DND-41 (cell line): ENCODE measurements at regions not wholly inside any gene's neighbourhood (a gene's known extent, or its start where the extent isn't known, plus 50 kb on each side); places are given as distances from the start of the nearest gene placed in this dataset.
"Not testable (repeated sequence)": the region's sequence is repeated elsewhere in the genome, so short reads cannot be mapped to it uniquely, and the experiment has no call there.

Source experiments
- CTCF ChIP-seq: IDR thresholded peaks from 2 replicates; pipeline ENCODE4 v1.5.1; 2012; ENCODE audit warnings: borderline replicate concordance, low read length, moderate library complexity, mild to moderate bottlenecking; ENCODE audit not compliant: poor library complexity, severe bottlenecking; ENCODE audit errors: extremely low read depth
- EZH2 ChIP-seq: IDR thresholded peaks from 3 replicates; pipeline ENCODE4 v1.6.1; 2012; ENCODE audit warnings: borderline replicate concordance, low read depth, mild to moderate bottlenecking, moderate library complexity, low read length, inconsistent platforms; ENCODE audit not compliant: severe bottlenecking

GRCh38 chr7:32762206-32762924 lies 129.2 kb downstream of the KBTBD2 start:
- not testable (repeated sequence) for TF ChIP-seq CTCF, EZH2
